ENCODE measurements at regions not wholly inside any gene's neighbourhood (a gene's known extent, or its start where the extent isn't known, plus 50 kb on each side); places are given as distances from the start of the nearest gene placed in this dataset.

DNA sequence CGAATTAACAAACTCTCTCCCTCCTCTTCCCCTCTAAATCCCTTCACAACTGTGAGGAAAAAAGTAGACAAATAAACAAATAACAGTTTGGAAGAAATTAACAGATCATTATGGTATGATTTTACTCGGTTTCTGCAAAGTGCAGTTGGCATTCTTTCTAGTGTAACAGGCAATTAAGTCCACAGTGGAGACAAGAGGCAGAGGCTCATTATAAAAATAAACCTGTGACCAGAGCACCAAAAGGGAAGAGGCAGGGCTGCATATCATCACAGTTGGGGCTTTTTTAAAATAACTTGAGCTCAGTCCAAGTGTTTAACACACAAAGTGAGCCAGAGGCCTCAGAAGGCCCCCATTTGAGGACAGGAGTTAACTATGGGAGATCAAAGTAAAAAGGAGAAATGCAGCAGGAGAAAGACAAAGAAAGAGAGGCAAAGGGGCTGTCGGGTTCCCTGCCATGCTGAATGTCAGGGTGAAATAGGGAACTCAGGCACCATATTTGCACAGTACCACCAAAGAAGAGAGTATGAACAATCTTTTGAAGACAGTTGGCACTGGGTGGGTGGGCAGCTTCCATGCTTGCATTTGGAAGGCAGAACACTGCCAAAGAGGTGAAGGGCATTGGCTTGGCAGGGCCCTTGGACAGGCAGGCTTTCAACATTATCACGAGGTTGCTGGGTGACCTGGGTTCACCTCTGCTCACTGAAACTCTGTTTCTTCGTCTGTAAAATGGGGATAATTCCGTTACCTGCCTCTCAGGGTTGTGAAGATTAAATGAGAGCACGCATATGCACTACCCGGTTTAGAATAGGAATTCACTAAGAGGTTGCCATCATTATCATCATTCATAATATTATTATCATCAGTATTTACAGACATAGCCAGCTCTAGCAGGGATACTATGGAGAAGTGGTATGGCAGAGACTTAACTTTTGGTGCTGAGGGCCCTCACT lies 134.5 kb downstream of the MEX3B start:
- TF ChIP-seq, protein P1, sequence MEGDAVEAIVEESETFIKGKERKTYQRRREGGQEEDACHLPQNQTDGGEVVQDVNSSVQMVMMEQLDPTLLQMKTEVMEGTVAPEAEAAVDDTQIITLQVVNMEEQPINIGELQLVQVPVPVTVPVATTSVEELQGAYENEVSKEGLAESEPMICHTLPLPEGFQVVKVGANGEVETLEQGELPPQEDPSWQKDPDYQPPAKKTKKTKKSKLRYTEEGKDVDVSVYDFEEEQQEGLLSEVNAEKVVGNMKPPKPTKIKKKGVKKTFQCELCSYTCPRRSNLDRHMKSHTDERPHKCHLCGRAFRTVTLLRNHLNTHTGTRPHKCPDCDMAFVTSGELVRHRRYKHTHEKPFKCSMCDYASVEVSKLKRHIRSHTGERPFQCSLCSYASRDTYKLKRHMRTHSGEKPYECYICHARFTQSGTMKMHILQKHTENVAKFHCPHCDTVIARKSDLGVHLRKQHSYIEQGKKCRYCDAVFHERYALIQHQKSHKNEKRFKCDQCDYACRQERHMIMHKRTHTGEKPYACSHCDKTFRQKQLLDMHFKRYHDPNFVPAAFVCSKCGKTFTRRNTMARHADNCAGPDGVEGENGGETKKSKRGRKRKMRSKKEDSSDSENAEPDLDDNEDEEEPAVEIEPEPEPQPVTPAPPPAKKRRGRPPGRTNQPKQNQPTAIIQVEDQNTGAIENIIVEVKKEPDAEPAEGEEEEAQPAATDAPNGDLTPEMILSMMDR (IDR thresholded peaks at IDR 0.05; ENCODE audit: borderline replicate concordance, extremely low read depth, low read length, poor library complexity, severe bottlenecking): no peak
- no peak for TF ChIP-seq EZH2 (IDR thresholded peaks at IDR 0.05; ENCODE audit: borderline replicate concordance, low read depth, low read length, severe bottlenecking)

Measured in DND-41 (cell line).